ENCODE measurements at regions not wholly inside any gene's neighbourhood (a gene's known extent, or its start where the extent isn't known, plus 50 kb on each side); places are given as distances from the start of the nearest gene placed in this dataset.

DNA sequence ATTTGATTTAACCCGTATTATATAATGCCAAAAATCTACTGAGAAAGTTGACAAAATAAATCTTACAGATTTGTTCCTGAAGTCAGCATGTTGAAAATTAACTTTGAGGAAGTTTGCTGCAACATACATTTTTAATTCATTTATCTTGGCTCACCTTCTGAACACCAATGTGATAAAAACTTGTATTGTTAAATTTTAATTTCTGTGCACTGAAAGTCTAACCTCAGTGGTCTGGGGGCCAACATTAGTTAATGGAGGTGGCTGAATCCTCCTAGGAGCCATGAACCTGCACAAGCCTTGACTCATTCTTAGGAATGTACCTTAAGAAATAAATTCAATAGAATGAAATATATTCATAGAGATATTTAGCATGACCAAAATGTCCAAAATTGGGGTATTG lies 95.3 kb downstream of the ADSS2 start:
- intact Hi-C loops (cut with DNase I; ENCODE audit: low total_unique reads): no loop called here
- 89 to 90% methylated on average over 1 of the region's 1 CpG for WGBS, 2 donors

More for the DNA sequence above, 95.3 kb downstream of the ADSS2 start:
- peak in 1 of 2 donors; percentile 5 for DNase-seq (ENCODE audit: low spot score in 2 of 2)
- no peak for TF ChIP-seq POLR2A (IDR thresholded peaks at IDR 0.05)
- TF ChIP-seq CTCF (IDR thresholded peaks at IDR 0.05): no peak
- no peak overlapping the region for H3K4me3 ChIP-seq (ENCODE audit: low read depth, poor library complexity, severe bottlenecking)

All from lower leg skin (tissue), 4 donors.